NCI-H2171 treated with DMSO at 0.1 percent for 48 hours (cell line): ENCODE measurements at regions not wholly inside any gene's neighbourhood (a gene's known extent, or its start where the extent isn't known, plus 50 kb on each side); places are given as distances from the start of the nearest gene placed in this dataset.

Experiments used
- DNase-seq: peaks from one replicate; lab custom pipeline; 2025; lab: John Stamatoyannopoulos, UW

GRCh38 chr9:134227451-134228411 lies 63.4 kb upstream of the RNU6ATAC start:
- no peak for DNase-seq

- DNase-seq, result no peak
Measured at GRCh38 chr9:134228649-134229048, 64.3 kb upstream of the RNU6ATAC start.

GRCh38 chr9:134229466-134230091 lies 65.2 kb upstream of the RNU6ATAC start:
- no peak for DNase-seq

GRCh38 chr9:134230092-134230941 lies 66.0 kb upstream of the RNU6ATAC start:
- no peak for DNase-seq

GRCh38 chr9:134230942-134231325 lies 66.6 kb upstream of the RNU6ATAC start:
- DNase-seq, result no peak

- DNase-seq, result no peak
Measured at GRCh38 chr9:134231330-134231745, 67.0 kb upstream of the RNU6ATAC start.

GRCh38 chr9:134231767-134232166 lies 67.4 kb upstream of the RNU6ATAC start:
- DNase-seq, result no peak

- DNase-seq, result no peak
Measured at GRCh38 chr9:134233022-134233421, 68.7 kb upstream of the RNU6ATAC start.

- DNase-seq, result no peak
Measured at GRCh38 chr9:134234001-134234660, 69.8 kb upstream of the RNU6ATAC start.

GRCh38 chr9:134234687-134235359 lies 70.5 kb upstream of the RNU6ATAC start:
- no peak for DNase-seq

- DNase-seq, result no peak
Measured at GRCh38 chr9:134235366-134235765, 71.0 kb upstream of the RNU6ATAC start.

GRCh38 chr9:134236001-134236421 lies 71.6 kb upstream of the RNU6ATAC start:
- DNase-seq, result no peak

GRCh38 chr9:134236935-134237629 lies 72.7 kb upstream of the RNU6ATAC start:
- no peak for DNase-seq

GRCh38 chr9:134237630-134238265 lies 73.4 kb upstream of the RNU6ATAC start:
- no peak for DNase-seq

GRCh38 chr9:134239130-134239903 lies 75.0 kb upstream of the RNU6ATAC start:
- no peak for DNase-seq

GRCh38 chr9:134239939-134240338 lies 75.6 kb upstream of the RNU6ATAC start:
- no peak for DNase-seq

- DNase-seq, result peak; percentile 48
Measured at GRCh38 chr9:134240361-134240760, 76.0 kb upstream of the RNU6ATAC start.

GRCh38 chr9:134242706-134243105 lies 78.3 kb upstream of the RNU6ATAC start:
- DNase-seq, result no peak

GRCh38 chr9:134243778-134244467 lies 79.6 kb upstream of the RNU6ATAC start:
- DNase-seq, result no peak
